GM20000 (cell line): ENCODE measurements at regions not wholly inside any gene's neighbourhood (a gene's known extent, or its start where the extent isn't known, plus 50 kb on each side); places are given as distances from the start of the nearest gene placed in this dataset.

ENCODE experiments used
- DNase-seq: peaks from one replicate; pipeline ENCODE4 v3.0.0; 2012; ENCODE audit warnings: low spot score
- TF ChIP-seq, protein P1 (sequence below): IDR thresholded peaks from 2 replicates; pipeline ENCODE4 v1.5.1; 2012; ENCODE audit warnings: mild to moderate bottlenecking, control low read depth; ENCODE audit errors: extremely low read depth, missing control alignments

DNA sequence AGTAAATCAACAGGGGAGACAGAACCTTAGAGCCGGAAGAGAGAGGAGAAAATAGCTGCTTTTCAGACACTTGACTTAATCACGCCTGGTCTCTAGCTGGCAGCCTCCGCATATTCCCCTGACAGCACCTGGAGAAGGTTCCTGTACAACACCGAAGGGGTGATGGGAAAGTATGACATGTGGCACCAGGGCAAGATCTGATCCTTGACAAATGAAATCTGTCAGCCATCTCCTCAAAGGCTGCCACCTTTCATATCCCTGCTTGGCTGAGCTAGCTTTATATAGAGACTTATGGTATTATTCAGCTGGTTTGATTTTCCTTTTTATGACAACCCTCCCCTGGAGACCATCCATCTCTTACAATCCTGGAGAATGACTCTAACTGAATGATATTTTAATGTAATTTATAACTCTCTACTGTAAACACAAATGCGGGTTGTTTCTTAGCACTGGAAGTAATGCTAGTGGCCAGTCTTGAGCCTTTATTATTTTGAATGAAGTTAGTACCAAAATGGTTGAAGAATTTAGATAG lies 1205.3 kb upstream of the CDH8 start:
- TF ChIP-seq, protein P1, sequence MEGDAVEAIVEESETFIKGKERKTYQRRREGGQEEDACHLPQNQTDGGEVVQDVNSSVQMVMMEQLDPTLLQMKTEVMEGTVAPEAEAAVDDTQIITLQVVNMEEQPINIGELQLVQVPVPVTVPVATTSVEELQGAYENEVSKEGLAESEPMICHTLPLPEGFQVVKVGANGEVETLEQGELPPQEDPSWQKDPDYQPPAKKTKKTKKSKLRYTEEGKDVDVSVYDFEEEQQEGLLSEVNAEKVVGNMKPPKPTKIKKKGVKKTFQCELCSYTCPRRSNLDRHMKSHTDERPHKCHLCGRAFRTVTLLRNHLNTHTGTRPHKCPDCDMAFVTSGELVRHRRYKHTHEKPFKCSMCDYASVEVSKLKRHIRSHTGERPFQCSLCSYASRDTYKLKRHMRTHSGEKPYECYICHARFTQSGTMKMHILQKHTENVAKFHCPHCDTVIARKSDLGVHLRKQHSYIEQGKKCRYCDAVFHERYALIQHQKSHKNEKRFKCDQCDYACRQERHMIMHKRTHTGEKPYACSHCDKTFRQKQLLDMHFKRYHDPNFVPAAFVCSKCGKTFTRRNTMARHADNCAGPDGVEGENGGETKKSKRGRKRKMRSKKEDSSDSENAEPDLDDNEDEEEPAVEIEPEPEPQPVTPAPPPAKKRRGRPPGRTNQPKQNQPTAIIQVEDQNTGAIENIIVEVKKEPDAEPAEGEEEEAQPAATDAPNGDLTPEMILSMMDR, result no peak
- no peak for DNase-seq

DNA sequence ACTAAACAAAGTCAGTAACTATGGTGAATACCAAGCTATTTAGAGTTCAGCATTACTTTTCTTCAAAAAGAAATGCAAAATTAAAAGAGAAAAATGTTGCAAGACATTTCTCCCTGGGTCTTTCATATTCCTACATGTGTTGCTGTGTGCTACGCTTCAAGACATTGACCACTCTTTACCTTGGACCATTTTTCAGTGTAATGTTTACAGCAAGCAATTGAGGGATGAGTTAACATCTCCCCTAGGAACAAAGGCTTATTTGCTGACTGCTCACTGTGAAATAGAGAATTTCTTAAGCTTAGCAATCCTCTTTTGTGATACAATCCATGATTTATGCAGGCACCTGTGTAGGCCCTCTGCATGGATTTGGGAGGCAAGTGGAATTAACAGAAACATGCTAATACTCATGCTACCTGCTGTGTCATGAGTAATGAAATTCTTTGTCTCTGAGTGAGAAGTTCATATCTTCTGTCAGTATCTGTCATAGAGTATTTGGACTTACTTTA lies 1202.9 kb upstream of the CDH8 start:
- TF ChIP-seq, protein P1, result no peak
- DNase-seq, result no peak

DNA sequence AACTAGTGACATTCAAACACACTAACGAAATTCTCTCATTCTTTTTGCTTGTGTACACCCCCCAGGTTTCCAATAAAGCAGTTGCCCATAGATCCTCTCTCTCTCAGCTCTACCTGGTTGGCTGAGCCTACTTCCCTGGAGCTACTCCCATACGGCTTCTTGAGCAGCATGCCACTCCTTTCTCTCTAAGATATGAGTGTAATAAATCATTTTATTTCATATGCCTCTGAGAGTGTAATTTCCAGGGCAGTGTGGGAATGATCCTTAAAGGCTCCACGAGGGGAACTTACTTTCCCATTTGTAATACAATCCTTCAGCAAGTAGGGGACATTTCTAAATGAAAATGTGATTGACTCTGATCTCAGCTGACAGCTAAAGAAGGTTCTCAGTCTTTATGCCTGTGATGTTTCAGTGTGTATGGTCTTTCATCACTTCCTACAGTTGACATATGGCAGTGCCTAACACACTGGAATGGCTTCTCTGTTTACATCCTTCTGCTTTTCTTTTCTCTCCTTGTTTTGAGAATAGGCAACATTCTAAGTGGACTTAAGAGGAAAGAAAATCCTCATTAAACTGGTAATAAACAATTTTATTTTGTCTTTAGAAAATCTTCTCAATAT lies 1194.3 kb upstream of the CDH8 start:
- no peak for DNase-seq
- TF ChIP-seq, protein P1, result no peak

DNA sequence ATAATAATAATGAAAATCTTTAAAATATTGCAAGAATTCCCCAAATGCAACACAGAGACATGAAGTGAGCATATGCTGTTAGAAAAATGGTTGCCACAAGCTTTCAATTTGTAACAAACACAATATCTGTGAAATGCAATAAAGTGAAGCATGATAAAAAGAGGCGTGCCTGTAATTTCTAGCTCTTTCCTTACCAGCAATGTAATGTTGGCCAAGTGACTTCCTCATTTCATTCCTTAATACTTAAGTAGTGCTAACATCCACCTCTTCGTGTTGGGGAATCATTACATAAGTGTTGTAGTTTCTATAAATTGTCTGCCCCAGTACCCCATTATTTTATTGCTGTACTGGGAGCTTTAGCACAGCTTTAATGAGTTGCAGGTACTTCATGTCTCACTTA lies 1192.0 kb upstream of the CDH8 start:
- DNase-seq, result no peak

DNA sequence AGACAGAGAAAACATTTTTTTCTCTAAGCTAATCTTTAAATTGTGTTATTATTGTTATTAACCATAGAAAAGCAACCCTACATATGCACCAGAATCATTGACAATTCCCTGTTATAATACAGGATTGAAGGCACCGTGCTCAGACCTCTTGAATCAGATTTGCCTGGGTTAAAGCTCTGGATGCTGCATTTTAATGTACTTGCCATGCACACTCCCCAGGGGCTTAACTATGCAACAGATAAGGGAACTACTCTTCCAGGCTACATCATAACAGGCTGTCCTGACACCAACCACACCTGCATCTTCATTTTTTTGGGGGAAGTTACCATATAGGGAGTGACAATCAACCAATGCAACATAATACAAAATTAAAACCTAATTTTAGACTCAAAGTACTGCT lies 1187.6 kb upstream of the CDH8 start:
- TF ChIP-seq, protein P1, result no peak
- DNase-seq, result no peak

More for the DNA sequence above, 1192.0 kb upstream of the CDH8 start:
- TF ChIP-seq, protein P1, result no peak

DNA sequence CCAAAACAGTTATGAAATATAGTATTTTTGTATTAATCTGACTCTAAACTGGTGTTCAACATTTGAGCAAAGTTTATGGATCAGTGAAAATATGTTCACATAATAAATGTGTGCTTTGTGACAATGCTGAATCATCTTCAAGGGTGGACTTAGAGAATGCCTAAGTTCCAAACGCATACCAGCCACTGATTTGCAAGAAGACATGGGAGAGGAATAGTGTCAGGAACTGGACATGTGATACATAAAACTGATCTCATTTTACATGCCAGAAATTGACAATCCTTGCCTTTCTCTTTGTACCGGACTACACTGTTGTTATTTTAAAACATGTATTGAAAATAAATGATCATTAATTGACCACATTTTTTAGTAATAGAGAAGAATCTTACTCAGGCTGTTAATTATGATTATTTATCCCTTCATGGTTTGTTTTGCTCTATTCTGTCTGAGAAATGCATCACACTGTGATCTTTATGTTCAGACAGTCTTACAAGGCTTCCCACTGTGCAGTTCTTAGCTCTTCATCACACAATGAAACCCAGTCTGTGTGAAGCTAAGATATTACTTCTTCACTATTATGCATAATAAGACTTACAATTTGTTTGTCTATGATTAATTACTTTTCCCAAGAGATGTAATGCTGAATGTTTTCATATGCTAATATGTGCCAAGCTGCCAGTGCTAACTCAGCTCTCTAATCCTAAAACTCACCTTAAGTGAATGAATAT lies 1180.6 kb upstream of the CDH8 start:
- DNase-seq, result no peak
- TF ChIP-seq, protein P1, result no peak

DNA sequence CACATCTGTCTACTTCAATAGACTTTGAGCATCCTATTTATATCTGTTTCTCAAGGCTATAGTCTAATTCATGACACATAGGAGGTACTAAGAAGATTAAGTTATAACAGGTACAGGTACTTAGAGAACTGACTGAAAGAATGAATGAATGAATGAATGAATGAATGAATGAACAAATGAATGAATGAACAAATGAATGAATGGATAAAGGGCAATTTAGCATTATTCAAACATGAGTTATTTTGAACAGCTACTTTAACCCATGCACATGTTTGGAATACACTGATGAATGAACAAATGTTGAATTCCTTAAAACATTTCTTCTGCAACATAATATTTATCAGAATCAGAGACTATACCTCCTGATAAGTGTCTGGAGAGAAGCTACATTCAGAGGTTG lies 1165.6 kb upstream of the CDH8 start:
- TF ChIP-seq, protein P1, result no peak
- DNase-seq, result no peak
